ENCODE measurements at regions not wholly inside any gene's neighbourhood (a gene's known extent, or its start where the extent isn't known, plus 50 kb on each side); places are given as distances from the start of the nearest gene placed in this dataset.

GRCh38 chr2:236945431-236946016, 140.2 kb upstream of the COPS8 start:
- TF ChIP-seq POLR2A (IDR thresholded peaks at IDR 0.05) (no peak), CTCF (IDR thresholded peaks at IDR 0.05) (no peak)
